ENCODE measurements at regions not wholly inside any gene's neighbourhood (a gene's known extent, or its start where the extent isn't known, plus 50 kb on each side); places are given as distances from the start of the nearest gene placed in this dataset.

DNA sequence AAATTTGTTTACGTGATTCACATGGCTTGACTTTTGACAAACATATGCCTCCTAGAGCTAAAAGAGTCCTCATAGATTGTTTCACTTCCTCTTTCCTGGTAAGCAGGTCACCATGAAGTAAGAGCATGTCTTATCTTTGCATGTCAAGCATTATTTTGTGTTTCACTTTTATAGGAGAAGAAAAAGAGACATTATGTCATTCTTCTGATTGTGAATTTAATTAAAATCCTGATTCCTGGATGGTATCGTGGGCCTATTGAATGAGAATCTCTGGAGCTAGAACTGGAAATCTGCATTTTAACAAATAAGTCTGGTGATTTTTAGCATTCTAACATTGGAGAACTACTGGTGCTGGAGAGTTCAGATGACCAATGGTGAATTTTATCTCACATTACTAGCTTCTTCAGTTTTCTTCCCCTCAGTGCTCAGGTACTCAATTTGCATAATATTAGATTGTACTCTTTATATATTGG lies 218.6 kb upstream of the ATP2B1 start:
- H3K9ac ChIP-seq (ENCODE audit: control insufficient read depth, insufficient read depth, low read length): peak overlapping the region; percentile 71
- FAIRE-seq (peak; percentile 95), ATAC-seq (peak; percentile 91), DNase-seq (ENCODE audit: low read depth, low spot score) (peak; percentile 79)
- H4K20me1 ChIP-seq (ENCODE audit: control insufficient read depth, insufficient read depth): no peaks in the 10 kb centered on the region
- peak overlapping the region; percentile 84 for H3K4me2 ChIP-seq (ENCODE audit: control insufficient read depth, insufficient read depth)
- in situ Hi-C loops (cut with MboI) (no loop called here), intact Hi-C loops (cut with micrococcal nuclease; ENCODE audit: unreplicated experiment) (loop anchor here (1.0 to 5.0 kb wide), 5 partner anchors 24 to 218 kb away; partner anchors contain the start of gene ATP2B1)
- H3K4me1 ChIP-seq (ENCODE audit: control insufficient read depth, insufficient read depth, low read length): peaks cover 3% of the 10 kb centered on the region; the same call in 1 of the 2 replicates
- peaks cover 6% of the 10 kb centered on the region for H3K79me2 ChIP-seq (ENCODE audit: control insufficient read depth, insufficient read depth, low read length)
- H3K4me3 ChIP-seq: peak overlapping the region; percentile 67
- POLR2A ChIA-PET: interaction anchor here (0.6 to 3.4 kb wide), 11 partner anchors 23 to 220 kb away, joined by 3 to 18 read pairs (median 6); partner anchors contain the start of gene ATP2B1
- no peaks in the 10 kb centered on the region for H3K36me3 ChIP-seq (ENCODE audit: control insufficient read depth in 2 of 2, insufficient read depth in 2 of 2, low read length in 1 of 2)
- 2% methylated on average over 2 of the region's 2 CpGs for WGBS (ENCODE audit: insufficient coverage, insufficient replicate concordance, low lambda C conversion rate, missing lambda C conversion rate)
- peak overlapping the region; percentile 76 for H2AFZ ChIP-seq (ENCODE audit: control insufficient read depth, low read depth, low read length)
- SMC1A ChIA-PET (ENCODE audit: uncharacterized antibody, unreplicated experiment): interaction anchor here (0.7 to 13.3 kb wide), 32 partner anchors 8 to 383 kb away, joined by 3 to 154 read pairs (median 4); no protein-coding TSS in a partner anchor
- CTCF ChIA-PET: interaction anchor here (0.8 to 3.8 kb wide), 12 partner anchors 9 to 307 kb away, joined by 3 to 22 read pairs (median 4); partner anchors contain the start of gene ATP2B1
- H3K27me3 ChIP-seq (replicated peaks in 1 of 2; ENCODE audit: control insufficient read depth in 2 of 2, insufficient read depth in 2 of 2, low read length in 1 of 2): no peaks in the 10 kb centered on the region
- BruUV-seq (replicated peaks): no TSS peak
- RAD21 ChIA-PET (ENCODE audit: unreplicated experiment): interaction anchor here (0.7 to 4.0 kb wide), 22 partner anchors 9 to 383 kb away, joined by 3 to 58 read pairs (median 8); partner anchors contain the start of gene ATP2B1
- H3K9me3 ChIP-seq (replicated peaks; ENCODE audit: control insufficient read depth, insufficient read depth, low read length): no peaks in the 10 kb centered on the region
- peak overlapping the region; percentile 96 for H3K27ac ChIP-seq (ENCODE audit: control insufficient read depth, insufficient read depth)
- TF ChIP-seq ZNF217 (IDR thresholded peaks at IDR 0.05) (peak; percentile 72), GABPA (IDR thresholded peaks at IDR 0.05; ENCODE audit: low read depth) (peak; percentile 48; the same call in 1 of the 2 replicates), TAF1 (IDR thresholded peaks at IDR 0.05; ENCODE audit: borderline replicate concordance, low read depth, low read length) (no peak), NR2C1 (IDR thresholded peaks at IDR 0.05) (no peak), MXI1 (IDR thresholded peaks at IDR 0.05; ENCODE audit: low read depth, low read length) (peak; percentile 86), JUND (IDR thresholded peaks at IDR 0.05; ENCODE audit: low read depth, low read length) (no peak), BRCA1 (IDR thresholded peaks at IDR 0.05; ENCODE audit: low read depth, low read length) (no peak), PML (IDR thresholded peaks at IDR 0.05; ENCODE audit: low read length) (peak; percentile 69), HDAC2 (IDR thresholded peaks at IDR 0.05) (no peak), CHD1 (IDR thresholded peaks at IDR 0.05; ENCODE audit: low read depth, low read length) (no peak), SMAD5 (IDR thresholded peaks at IDR 0.05; ENCODE audit: low read depth) (no peak), ZBED1 (IDR thresholded peaks at IDR 0.05; ENCODE audit: borderline replicate concordance) (no peak), HDAC6 (IDR thresholded peaks at IDR 0.05; ENCODE audit: unreplicated experiment) (no peak), ZZZ3 (IDR thresholded peaks at IDR 0.05; ENCODE audit: control insufficient read depth, insufficient read length, low read depth) (no peak), DPF2 (IDR thresholded peaks at IDR 0.05) (peak; percentile 94)
- TF ChIP-seq, protein P1, sequence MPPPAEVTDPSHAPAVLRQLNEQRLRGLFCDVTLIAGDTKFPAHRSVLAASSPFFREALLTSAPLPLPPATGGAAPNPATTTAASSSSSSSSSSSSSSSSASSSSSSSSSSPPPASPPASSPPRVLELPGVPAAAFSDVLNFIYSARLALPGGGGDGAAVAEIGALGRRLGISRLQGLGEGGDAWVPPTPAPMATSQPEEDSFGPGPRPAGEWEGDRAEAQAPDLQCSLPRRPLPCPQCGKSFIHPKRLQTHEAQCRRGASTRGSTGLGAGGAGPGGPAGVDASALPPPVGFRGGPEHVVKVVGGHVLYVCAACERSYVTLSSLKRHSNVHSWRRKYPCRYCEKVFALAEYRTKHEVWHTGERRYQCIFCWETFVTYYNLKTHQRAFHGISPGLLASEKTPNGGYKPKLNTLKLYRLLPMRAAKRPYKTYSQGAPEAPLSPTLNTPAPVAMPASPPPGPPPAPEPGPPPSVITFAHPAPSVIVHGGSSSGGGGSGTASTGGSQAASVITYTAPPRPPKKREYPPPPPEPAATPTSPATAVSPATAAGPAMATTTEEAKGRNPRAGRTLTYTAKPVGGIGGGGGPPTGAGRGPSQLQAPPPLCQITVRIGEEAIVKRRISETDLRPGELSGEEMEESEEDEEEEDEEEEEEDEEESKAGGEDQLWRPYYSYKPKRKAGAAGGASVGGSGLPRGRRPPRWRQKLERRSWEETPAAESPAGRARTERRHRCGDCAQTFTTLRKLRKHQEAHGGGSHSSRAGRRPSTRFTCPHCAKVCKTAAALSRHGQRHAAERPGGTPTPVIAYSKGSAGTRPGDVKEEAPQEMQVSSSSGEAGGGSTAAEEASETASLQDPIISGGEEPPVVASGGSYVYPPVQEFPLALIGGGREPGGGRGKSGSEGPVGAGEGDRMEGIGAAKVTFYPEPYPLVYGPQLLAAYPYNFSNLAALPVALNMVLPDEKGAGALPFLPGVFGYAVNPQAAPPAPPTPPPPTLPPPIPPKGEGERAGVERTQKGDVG (CRISPR knock-in tag; IDR thresholded peaks at IDR 0.05): no peak
- TF ChIP-seq, protein P2, sequence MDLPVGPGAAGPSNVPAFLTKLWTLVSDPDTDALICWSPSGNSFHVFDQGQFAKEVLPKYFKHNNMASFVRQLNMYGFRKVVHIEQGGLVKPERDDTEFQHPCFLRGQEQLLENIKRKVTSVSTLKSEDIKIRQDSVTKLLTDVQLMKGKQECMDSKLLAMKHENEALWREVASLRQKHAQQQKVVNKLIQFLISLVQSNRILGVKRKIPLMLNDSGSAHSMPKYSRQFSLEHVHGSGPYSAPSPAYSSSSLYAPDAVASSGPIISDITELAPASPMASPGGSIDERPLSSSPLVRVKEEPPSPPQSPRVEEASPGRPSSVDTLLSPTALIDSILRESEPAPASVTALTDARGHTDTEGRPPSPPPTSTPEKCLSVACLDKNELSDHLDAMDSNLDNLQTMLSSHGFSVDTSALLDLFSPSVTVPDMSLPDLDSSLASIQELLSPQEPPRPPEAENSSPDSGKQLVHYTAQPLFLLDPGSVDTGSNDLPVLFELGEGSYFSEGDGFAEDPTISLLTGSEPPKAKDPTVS (IDR thresholded peaks at IDR 0.05; ENCODE audit: low read depth, low read length): no peak
- TF ChIP-seq, protein P3, sequence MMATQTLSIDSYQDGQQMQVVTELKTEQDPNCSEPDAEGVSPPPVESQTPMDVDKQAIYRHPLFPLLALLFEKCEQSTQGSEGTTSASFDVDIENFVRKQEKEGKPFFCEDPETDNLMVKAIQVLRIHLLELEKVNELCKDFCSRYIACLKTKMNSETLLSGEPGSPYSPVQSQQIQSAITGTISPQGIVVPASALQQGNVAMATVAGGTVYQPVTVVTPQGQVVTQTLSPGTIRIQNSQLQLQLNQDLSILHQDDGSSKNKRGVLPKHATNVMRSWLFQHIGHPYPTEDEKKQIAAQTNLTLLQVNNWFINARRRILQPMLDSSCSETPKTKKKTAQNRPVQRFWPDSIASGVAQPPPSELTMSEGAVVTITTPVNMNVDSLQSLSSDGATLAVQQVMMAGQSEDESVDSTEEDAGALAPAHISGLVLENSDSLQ (IDR thresholded peaks at IDR 0.05): peak; percentile 74
- TF ChIP-seq, protein P4, sequence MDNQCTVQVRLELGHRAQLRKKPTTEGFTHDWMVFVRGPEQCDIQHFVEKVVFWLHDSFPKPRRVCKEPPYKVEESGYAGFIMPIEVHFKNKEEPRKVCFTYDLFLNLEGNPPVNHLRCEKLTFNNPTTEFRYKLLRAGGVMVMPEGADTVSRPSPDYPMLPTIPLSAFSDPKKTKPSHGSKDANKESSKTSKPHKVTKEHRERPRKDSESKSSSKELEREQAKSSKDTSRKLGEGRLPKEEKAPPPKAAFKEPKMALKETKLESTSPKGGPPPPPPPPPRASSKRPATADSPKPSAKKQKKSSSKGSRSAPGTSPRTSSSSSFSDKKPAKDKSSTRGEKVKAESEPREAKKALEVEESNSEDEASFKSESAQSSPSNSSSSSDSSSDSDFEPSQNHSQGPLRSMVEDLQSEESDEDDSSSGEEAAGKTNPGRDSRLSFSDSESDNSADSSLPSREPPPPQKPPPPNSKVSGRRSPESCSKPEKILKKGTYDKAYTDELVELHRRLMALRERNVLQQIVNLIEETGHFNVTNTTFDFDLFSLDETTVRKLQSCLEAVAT (IDR thresholded peaks at IDR 0.05): peak; percentile 35; the same call in 1 of the 2 replicates

Data from GM12878 (cell line).